ENCODE measurements at regions not wholly inside any gene's neighbourhood (a gene's known extent, or its start where the extent isn't known, plus 50 kb on each side); places are given as distances from the start of the nearest gene placed in this dataset.

- WGBS, 2 donors: 85 to 87% methylated on average over 3 of the region's 3 CpGs
- H3K4me3 ChIP-seq (ENCODE audit: low read depth, poor library complexity, severe bottlenecking): no peak overlapping the region
- TF ChIP-seq POLR2A (IDR thresholded peaks at IDR 0.05) (no peak), CTCF (IDR thresholded peaks at IDR 0.05) (no peak)
- intact Hi-C loops (cut with DNase I; ENCODE audit: low total_unique reads): no loop called here
- DNase-seq (ENCODE audit: low spot score in 2 of 2): no peak
Measured at GRCh38 chr4:89519771-89520320, 212.2 kb upstream of the GPRIN3 start.

GRCh38 chr4:89518259-89518658 lies 210.7 kb upstream of the GPRIN3 start:
- TF ChIP-seq CTCF (IDR thresholded peaks at IDR 0.05) (no peak), POLR2A (IDR thresholded peaks at IDR 0.05) (no peak)
- no peak overlapping the region for H3K4me3 ChIP-seq (ENCODE audit: low read depth, poor library complexity, severe bottlenecking)
- intact Hi-C loops (cut with DNase I; ENCODE audit: low total_unique reads): no loop called here
- DNase-seq (ENCODE audit: low spot score in 2 of 2): no peak
- 89% methylated on average over 4 of the region's 4 CpGs for WGBS, 2 donors

- H3K4me3 ChIP-seq (ENCODE audit: low read depth, poor library complexity, severe bottlenecking): no peak overlapping the region
- WGBS, 2 donors: 62 to 78% methylated on average over 3 of the region's 3 CpGs
- no peak for TF ChIP-seq CTCF (IDR thresholded peaks at IDR 0.05)
- TF ChIP-seq POLR2A (IDR thresholded peaks at IDR 0.05): no peak
- intact Hi-C loops (cut with DNase I; ENCODE audit: low total_unique reads): no loop called here
- DNase-seq (ENCODE audit: low spot score in 2 of 2): no peak
Measured at GRCh38 chr4:89514811-89515210, 207.2 kb upstream of the GPRIN3 start.

- TF ChIP-seq CTCF (IDR thresholded peaks at IDR 0.05) (no peak), POLR2A (IDR thresholded peaks at IDR 0.05) (no peak)
- DNase-seq (ENCODE audit: low spot score in 2 of 2): no peak
- intact Hi-C loops (cut with DNase I; ENCODE audit: low total_unique reads): no loop called here
- WGBS, 2 donors: 81 to 83% methylated on average over 7 of the region's 7 CpGs
- H3K4me3 ChIP-seq (ENCODE audit: low read depth, poor library complexity, severe bottlenecking): no peak overlapping the region
Measured at GRCh38 chr4:89511776-89512175, 204.2 kb upstream of the GPRIN3 start.

GRCh38 chr4:89509708-89510281 lies 202.2 kb upstream of the GPRIN3 start:
- intact Hi-C loops (cut with DNase I; ENCODE audit: low total_unique reads): no loop called here
- 60 to 71% methylated on average over 4 of the region's 4 CpGs for WGBS, 2 donors
- TF ChIP-seq POLR2A (IDR thresholded peaks at IDR 0.05): no peak
- TF ChIP-seq CTCF (IDR thresholded peaks at IDR 0.05): no peak
- no peak for DNase-seq (ENCODE audit: low spot score in 2 of 2)
- no peak overlapping the region for H3K4me3 ChIP-seq (ENCODE audit: low read depth, poor library complexity, severe bottlenecking)
